ENCODE measurements at regions not wholly inside any gene's neighbourhood (a gene's known extent, or its start where the extent isn't known, plus 50 kb on each side); places are given as distances from the start of the nearest gene placed in this dataset.
"Not testable (repeated sequence)": the region's sequence is repeated elsewhere in the genome, so short reads cannot be mapped to it uniquely, and the experiment has no call there.

DNA sequence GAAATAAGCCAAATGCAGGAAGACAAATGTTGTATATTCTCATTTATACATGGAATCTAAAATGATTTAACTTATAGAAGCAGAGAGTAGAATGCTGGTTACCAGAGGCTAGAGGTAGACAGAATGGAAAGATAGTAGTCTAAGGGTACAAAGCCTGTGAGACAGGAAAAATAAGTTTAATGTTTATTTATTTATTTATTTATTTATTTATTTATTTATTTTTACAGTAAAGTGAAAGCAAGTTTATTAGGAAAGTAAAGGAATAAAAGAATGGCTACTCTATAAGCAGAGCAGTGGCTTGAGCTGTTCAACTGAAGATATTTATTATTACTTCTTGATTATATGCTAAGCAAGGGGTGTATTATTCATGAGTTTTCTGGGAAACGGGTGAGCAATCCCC lies 203.2 kb downstream of the LAS1L start:
- no peak for ATAC-seq

DNA sequence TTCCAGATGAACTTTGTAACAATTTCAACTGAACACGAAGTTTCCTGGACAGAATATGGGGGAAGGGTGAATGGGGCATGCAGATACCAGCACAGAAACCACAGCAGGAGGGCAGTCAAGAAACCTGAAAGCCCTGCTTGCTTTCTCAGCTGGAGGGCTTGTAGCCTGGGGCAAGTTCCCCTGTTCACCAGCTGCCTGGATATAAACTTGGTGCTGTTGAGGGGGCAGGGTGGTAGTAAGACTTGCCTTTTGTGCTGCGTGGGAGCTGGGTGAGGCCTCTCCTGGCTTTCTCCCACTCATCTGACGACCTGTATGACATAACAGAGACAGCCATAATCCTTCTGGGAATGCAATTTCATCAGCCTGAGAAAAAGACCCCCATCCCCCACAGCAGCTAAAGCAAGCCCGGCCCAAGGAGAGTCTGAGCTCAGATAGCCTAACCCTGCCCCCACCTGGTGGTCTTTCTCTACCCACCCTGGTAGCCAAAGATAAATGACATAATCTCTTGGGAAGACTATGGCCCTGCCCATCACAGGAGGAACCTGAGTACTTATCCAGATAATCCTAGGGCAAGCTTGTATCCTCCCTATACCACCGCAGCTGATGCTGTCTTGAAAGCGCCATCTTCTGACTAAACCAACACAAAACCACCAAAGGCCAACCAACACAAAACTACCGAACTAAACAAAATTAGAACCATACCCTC lies 234.3 kb downstream of the LAS1L start:
- no peak for ATAC-seq

DNA sequence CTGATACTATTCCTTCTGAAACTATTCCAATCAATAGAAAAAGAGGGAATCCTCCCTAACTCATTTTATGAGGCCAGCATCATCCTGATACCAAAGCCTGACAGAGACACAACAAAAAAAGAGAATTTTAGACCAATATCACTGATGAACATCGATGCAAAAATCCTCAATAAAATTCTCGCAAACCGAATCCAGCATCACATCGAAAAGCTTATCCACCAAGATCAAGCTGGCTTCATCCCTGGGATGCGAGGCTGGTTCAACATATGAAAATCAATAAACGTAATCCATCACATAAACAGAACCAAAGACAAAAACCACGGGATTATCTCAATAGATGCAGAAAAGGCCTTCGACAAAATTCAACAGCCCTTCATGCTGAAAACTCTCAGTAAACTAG lies 251.7 kb downstream of the LAS1L start:
- ATAC-seq, result not testable (repeated sequence)

- no peak for ATAC-seq
Measured at GRCh38 chrX:65273152-65273551, 261.4 kb downstream of the LAS1L start.

DNA sequence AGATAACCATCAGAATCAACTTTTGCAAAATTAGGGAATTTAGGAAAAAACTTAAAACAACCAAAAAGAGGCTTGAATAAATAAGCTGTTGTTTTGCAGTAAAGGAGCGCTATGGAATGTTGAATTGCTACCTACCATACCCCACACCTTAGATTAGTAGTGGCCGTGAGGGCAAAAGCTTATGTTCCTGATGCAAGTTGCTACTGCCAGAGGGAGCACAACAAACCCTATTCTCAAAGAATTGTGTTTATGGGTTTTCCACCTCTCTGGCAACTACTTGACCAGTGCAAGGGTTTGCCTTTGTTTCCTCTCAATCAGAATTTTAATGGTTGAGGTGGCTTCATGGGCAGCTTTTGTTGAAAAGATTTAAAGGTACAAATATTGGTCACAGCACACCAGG lies 268.1 kb downstream of the LAS1L start:
- no peak for ATAC-seq

DNA sequence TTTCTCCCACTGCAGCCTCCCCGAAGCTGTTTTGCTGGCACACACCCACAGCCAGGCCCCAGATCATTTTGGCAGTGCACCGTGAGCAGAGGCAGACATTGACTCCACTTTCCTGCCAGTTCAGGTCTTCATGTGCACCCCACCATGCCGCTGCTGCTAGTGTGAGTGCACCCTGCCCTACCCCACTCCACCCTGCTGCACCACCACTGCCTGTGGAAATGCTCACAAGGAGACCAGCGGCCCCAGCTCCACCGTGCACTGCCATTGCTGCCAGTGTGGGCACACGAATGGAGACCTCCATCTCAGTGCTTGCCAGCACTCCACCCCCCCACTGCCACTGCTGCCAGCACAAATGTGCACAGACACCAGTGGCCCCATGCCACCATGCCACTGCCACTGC lies 277.6 kb upstream of the ZC4H2 start:
- ATAC-seq, result no peak

- ATAC-seq, result no peak
Measured at GRCh38 chrX:65241059-65241721, 264.9 kb upstream of the ZC4H2 start.

DNA sequence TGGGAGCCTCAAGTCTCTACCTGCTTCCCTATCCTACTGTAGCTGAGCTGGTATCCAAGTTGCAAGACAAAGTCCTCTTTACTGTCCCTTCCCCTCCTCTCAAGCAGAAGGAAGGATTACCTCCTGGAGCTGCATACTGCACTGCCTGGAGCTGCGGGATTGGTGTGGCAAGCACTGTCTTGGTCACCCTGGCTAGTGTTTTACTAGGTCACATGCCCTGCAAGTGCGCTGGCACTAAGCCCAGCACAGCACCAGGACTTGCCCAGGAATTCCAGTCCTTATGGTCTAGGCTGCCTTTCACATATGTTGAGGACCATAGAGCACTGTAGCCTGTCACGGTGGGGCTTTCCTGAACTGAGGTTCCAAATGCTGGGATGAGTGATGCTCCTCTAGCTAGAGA lies 227.3 kb upstream of the ZC4H2 start:
- no peak for ATAC-seq

GRCh38 chrX:65196758-65197360 lies 220.6 kb upstream of the ZC4H2 start:
- ATAC-seq, result no peak

GRCh38 chrX:65195621-65196020 lies 219.4 kb upstream of the ZC4H2 start:
- no peak for ATAC-seq

GRCh38 chrX:65194547-65194946 lies 218.3 kb upstream of the ZC4H2 start:
- ATAC-seq, result no peak

DNA sequence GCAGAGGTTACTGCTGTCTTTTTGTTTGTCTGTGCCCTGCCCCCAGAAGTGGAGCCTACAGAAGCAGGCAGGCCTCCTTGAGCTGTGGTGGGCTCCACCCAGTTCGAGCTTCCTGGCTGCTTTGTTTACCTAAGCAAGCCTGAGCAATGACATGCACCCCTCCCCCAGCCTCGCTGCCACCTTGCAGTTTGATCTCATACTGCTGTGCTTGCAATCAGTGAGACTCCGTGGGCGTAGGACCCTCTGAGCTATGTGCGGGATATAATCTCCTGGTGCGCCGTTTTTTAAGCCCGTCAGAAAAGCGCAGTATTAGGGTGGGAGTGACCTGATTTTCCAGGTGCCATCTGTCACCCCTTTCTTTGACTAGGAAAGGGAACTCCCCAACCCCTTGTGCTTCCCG lies 187.1 kb upstream of the ZC4H2 start:
- ATAC-seq, result not testable (repeated sequence)

DNA sequence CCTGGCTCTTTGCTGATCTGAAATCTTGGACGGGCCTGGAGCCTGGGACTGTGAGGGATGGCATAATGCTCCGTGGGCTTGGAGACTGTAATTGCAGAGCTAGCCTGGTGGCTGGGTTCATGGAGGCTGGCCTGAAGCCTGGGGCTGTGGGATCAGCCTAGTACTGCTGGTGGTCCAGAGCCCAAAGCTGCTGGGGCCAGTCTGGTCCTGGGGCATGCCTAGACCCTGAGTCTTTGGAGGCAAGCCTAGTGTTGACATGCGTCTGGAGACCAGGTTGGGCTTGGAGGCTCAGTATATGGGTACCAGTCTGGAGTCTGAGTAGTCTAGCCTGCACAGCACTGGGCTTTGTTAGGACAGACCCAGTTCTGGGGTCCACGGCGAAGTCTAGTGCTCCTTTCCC lies 172.0 kb upstream of the ZC4H2 start:
- ATAC-seq, result no peak

DNA sequence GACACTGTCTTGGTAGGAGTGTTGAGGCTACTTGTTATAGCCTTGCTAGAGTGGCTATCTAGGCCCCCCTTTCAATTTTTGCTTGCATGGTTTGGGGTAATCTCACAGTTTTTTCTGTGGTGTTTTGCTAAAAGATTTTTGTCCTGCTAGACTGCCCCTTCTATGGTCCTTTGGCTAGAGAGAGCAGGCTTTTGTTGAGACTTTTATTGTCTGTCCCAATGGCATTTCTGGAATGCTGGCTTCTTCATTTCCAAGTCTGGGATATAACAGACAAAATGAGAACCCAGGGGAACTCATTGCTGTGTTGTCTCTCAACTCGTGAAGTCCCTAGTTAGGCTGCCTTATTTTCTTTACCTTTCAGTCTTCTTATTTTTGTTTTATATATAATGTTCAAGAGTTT lies 160.2 kb upstream of the ZC4H2 start:
- no peak for ATAC-seq

DNA sequence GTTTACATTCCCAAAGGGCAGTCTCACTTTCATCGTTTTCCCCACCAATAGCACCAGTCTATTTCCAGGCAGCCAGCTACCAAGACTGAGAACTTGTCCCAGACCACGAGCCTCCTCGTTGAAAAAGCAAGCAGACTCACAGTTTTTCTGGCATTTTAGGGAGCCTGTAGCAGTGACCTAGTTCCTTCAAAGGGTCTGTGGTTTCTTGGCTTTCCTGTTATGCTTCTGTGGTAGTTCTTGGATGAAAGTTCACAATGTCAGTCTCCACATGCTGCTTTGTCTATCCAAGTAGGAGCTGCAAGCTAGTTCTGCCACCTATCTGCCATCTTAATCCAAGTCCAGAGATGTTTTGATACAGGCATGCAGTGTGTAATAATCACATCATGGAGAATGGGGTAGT lies 151.6 kb upstream of the ZC4H2 start:
- ATAC-seq, result no peak

GRCh38 chrX:65098851-65099250 lies 122.6 kb upstream of the ZC4H2 start:
- no peak for ATAC-seq

DNA sequence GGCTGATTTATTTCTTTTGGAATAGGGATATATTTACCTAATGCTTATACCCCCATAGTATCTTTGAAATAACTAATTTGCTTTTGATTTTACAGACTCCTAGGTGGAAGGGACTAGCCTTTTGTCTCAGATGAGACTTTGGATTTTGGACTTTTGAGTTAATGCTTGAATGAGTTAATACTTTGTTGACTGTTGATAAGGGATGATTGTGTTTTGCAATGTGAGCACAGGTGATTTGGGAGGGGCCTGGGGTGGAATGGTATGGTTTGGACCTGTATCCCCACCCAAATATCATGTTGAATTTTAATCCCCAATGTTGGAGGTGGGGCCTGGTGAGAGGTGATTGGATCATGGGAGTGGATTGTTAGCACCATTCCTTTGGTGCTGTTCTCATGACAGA lies 117.4 kb upstream of the ZC4H2 start:
- no peak for ATAC-seq

DNA sequence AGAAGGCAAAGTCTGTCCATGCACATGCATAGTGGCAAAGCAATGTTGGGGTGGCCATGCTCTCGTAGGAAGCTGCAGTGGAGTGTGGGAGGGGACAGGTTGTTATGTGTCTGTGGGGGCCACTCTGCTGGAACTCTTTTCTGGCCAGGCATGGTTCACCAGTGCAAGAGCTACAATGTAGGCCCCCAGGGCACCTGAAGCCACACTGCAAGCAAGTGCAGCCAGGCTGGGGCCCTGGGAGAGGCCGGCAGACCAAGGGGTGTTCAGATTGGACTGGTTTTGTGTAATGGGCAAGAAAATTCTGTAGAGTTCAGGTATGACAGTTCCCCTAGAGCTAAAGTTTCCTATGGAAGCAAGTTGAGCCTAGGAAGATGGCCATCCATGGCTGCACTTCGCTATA lies 97.0 kb upstream of the ZC4H2 start:
- ATAC-seq, result no peak

DNA sequence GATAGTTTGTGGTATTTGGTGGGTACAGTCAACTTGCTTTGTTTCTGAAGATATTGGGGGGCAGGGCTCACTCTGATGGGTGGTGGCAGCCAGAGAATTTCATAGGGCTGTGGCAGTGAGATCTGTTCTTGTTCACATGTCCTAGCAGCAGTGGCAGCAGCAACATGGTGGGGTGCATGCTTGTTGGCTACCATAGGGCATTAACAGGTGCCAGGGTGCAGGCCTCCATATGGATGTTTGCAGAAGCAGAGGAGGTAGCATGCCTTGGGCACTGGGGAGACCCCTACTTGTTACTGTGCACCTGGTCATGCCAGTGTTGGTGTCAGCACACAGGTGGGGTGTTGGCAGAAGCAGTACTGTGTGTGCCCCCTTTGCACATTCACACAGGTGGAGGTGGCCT lies 96.3 kb upstream of the ZC4H2 start:
- ATAC-seq, result no peak

DNA sequence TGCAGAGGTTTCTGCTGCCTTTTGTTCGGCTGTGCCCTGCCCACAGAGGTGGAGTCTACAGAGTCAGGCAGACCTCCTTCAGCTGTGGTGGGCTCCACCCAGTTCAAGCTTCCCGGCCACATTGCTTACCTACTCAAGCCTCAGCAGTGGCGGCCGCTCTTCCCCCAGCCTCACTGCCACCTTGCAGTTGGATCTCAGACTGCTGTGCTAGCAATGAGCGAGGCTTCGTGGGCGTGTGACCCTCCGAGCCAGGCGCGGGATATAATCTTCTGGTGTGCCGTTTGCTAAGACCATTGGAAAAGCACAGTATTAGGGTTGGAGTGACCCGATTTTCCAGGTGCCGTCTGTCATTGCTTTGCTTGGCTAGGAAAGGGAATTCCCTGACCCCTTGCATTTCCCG lies 82.4 kb upstream of the ZC4H2 start:
- ATAC-seq, result not testable (repeated sequence)

- no peak for ATAC-seq
Measured at GRCh38 chrX:65045001-65045400, 68.8 kb upstream of the ZC4H2 start.

DNA sequence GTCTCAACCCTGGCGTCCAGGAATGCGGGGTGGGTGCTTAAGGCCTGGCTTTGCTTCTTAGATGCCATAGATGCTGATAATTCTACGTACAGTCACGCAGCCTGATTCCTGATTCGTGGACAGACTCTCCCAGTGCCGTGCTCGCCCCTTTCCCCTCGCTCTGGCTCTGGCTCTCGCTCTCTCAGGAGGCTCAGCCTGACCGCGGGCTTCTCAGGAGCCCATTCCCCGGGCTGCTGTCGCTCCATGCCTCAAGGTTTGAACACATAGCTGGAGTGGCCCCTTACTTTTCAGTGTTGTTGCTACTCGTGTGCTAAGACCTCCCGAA lies 59.2 kb upstream of the ZC4H2 start:
- ATAC-seq, result peak; percentile 7 to 25

- peak; percentile 90 to 91 for ATAC-seq
Measured at GRCh38 chrX:65034668-65035445, 58.6 kb upstream of the ZC4H2 start, which contains the start of gene ZC3H12B. TSS of gene ZC3H12B (plus strand) at chrX:65034826.

GRCh38 chrX:65034292-65034667 lies 58.0 kb upstream of the ZC4H2 start:
- no peak for ATAC-seq

Data from activated CD4-positive, CD25-positive, alpha-beta regulatory T cell treated with anti-CD3 and anti-CD28 coated beads, Interleukin-2, amount 50 U/mL, for 24 hours (primary cell).